Inflammatory macrophage (primary cell): ENCODE measurements at regions not wholly inside any gene's neighbourhood (a gene's known extent, or its start where the extent isn't known, plus 50 kb on each side); places are given as distances from the start of the nearest gene placed in this dataset.

Source experiments
- DNase-seq, 2 donors: peaks; one replicate each; pipeline ENCODE4 v3.0.0-alpha.2; 2020 to 2022

- DNase-seq, result no peak
Measured at GRCh38 chr3:163132111-163132510, 1635.5 kb downstream of the OTOL1 start.

- no peak for DNase-seq
Measured at GRCh38 chr3:163129287-163129686, 1632.7 kb downstream of the OTOL1 start.

GRCh38 chr3:163126115-163126514 lies 1629.5 kb downstream of the OTOL1 start:
- DNase-seq, result no peak
